ENCODE measurements at regions not wholly inside any gene's neighbourhood (a gene's known extent, or its start where the extent isn't known, plus 50 kb on each side); places are given as distances from the start of the nearest gene placed in this dataset.
A peak's percentile ranks its signal among the peaks of the same experiment; 100 is the strongest.

- FAIRE-seq = no peak
- no peak for DNase-seq (ENCODE audit: low spot score in 2 of 2)
Observed at GRCh38 chr2:118791483-118791882, 56.0 kb downstream of the EN1 start.

GRCh38 chr2:118786746-118787145 lies 60.7 kb downstream of the EN1 start:
- FAIRE-seq (no peak), DNase-seq (ENCODE audit: low spot score in 2 of 2) (no peak)

GRCh38 chr2:118784860-118785259 lies 62.6 kb downstream of the EN1 start:
- FAIRE-seq (no peak), DNase-seq (ENCODE audit: low spot score in 2 of 2) (no peak)

GRCh38 chr2:118779362-118779761 lies 68.1 kb downstream of the EN1 start:
- FAIRE-seq = no peak

GRCh38 chr2:118774458-118775133 lies 72.9 kb downstream of the EN1 start:
- no peak for FAIRE-seq

More at GRCh38 chr2:118779362-118779761, 68.1 kb downstream of the EN1 start:
- DNase-seq (ENCODE audit: low spot score in 2 of 2) = no peak

GRCh38 chr2:118773826-118774225 lies 73.6 kb downstream of the EN1 start:
- DNase-seq (ENCODE audit: low spot score in 2 of 2) (no peak), FAIRE-seq (no peak)

More at GRCh38 chr2:118774458-118775133, 72.9 kb downstream of the EN1 start:
- peak; percentile 26 to 65 for DNase-seq (ENCODE audit: low spot score in 2 of 2)

- DNase-seq (ENCODE audit: low spot score in 2 of 2) (no peak), FAIRE-seq (no peak)
Observed at GRCh38 chr2:118772487-118773200, 74.8 kb downstream of the EN1 start.

- FAIRE-seq (no peak), DNase-seq (ENCODE audit: low spot score in 2 of 2) (no peak)
Observed at GRCh38 chr2:118769707-118770400, 77.6 kb downstream of the EN1 start.

GRCh38 chr2:118766871-118767270 lies 80.6 kb downstream of the EN1 start:
- FAIRE-seq = no peak
- no peak for DNase-seq (ENCODE audit: low spot score in 2 of 2)

- no peak for DNase-seq (ENCODE audit: low spot score in 2 of 2)
- FAIRE-seq = no peak
Observed at GRCh38 chr2:118764855-118765254, 82.6 kb downstream of the EN1 start.

GRCh38 chr2:118763797-118764196 lies 83.7 kb downstream of the EN1 start:
- FAIRE-seq (no peak), DNase-seq (ENCODE audit: low spot score in 2 of 2) (no peak)

GRCh38 chr2:118762290-118762689 lies 85.2 kb downstream of the EN1 start:
- FAIRE-seq (no peak), DNase-seq (ENCODE audit: low spot score in 2 of 2) (no peak)

GRCh38 chr2:118761771-118762170 lies 85.7 kb downstream of the EN1 start:
- FAIRE-seq (no peak), DNase-seq (ENCODE audit: low spot score in 2 of 2) (no peak)

- no peak for FAIRE-seq
- no peak for DNase-seq (ENCODE audit: low spot score in 2 of 2)
Observed at GRCh38 chr2:118755901-118756300, 91.5 kb downstream of the EN1 start.

GRCh38 chr2:118755384-118755783 lies 92.1 kb downstream of the EN1 start:
- DNase-seq (ENCODE audit: low spot score in 2 of 2) (no peak), FAIRE-seq (no peak)

- FAIRE-seq (no peak), DNase-seq (ENCODE audit: low spot score in 2 of 2) (no peak)
Observed at GRCh38 chr2:118752762-118753429, 94.6 kb downstream of the EN1 start.

- DNase-seq (ENCODE audit: low spot score in 2 of 2) (no peak), FAIRE-seq (no peak)
Observed at GRCh38 chr2:118750959-118751565, 96.4 kb downstream of the EN1 start.

GRCh38 chr2:118748245-118748885 lies 99.1 kb downstream of the EN1 start:
- DNase-seq (ENCODE audit: low spot score in 2 of 2) (no peak), FAIRE-seq (no peak)

GRCh38 chr2:118747637-118748036 lies 99.8 kb downstream of the EN1 start:
- DNase-seq (ENCODE audit: low spot score in 2 of 2) (no peak), FAIRE-seq (no peak)

GRCh38 chr2:118747066-118747465 lies 100.4 kb downstream of the EN1 start:
- no peak for DNase-seq (ENCODE audit: low spot score in 2 of 2)
- FAIRE-seq = no peak
